GM21390 (cell line): ENCODE measurements at regions not wholly inside any gene's neighbourhood (a gene's known extent, or its start where the extent isn't known, plus 50 kb on each side); places are given as distances from the start of the nearest gene placed in this dataset.

Experiments used
- ATAC-seq: cut with Tn5 transposase; IDR thresholded peaks from one replicate; pipeline ENCODE4 v1.9.1; 2021; ENCODE audit not compliant: unreplicated experiment

- no peak for ATAC-seq
Observed at GRCh38 chr9:126151031-126151685, 175.5 kb upstream of the MVB12B start.

GRCh38 chr9:126151686-126152134 is 174.9 kb upstream of the MVB12B start:
- no peak for ATAC-seq

- no peak for ATAC-seq
Observed at GRCh38 chr9:126152622-126153362, 173.8 kb upstream of the MVB12B start.

GRCh38 chr9:126153382-126153781 is 173.2 kb upstream of the MVB12B start:
- no peak for ATAC-seq

- ATAC-seq = no peak
Observed at GRCh38 chr9:126154182-126154827, 172.3 kb upstream of the MVB12B start.

GRCh38 chr9:126154869-126155268 is 171.8 kb upstream of the MVB12B start:
- no peak for ATAC-seq

GRCh38 chr9:126155756-126156664 is 170.6 kb upstream of the MVB12B start:
- no peak for ATAC-seq

- ATAC-seq = no peak
Observed at GRCh38 chr9:126156898-126157297, 169.7 kb upstream of the MVB12B start.

- ATAC-seq = no peak
Observed at GRCh38 chr9:126157423-126157822, 169.2 kb upstream of the MVB12B start.

GRCh38 chr9:126157826-126158587 is 168.6 kb upstream of the MVB12B start:
- no peak for ATAC-seq

GRCh38 chr9:126158588-126159429 is 167.8 kb upstream of the MVB12B start:
- no peak for ATAC-seq

GRCh38 chr9:126159430-126160060 is 167.1 kb upstream of the MVB12B start:
- ATAC-seq = no peak

- no peak for ATAC-seq
Observed at GRCh38 chr9:126160067-126160853, 166.4 kb upstream of the MVB12B start.

GRCh38 chr9:126160854-126161329 is 165.7 kb upstream of the MVB12B start:
- no peak for ATAC-seq

- ATAC-seq = no peak
Observed at GRCh38 chr9:126162611-126163381, 163.8 kb upstream of the MVB12B start.

GRCh38 chr9:126164796-126165525 is 161.7 kb upstream of the MVB12B start:
- no peak for ATAC-seq

GRCh38 chr9:126165755-126166154 is 160.9 kb upstream of the MVB12B start:
- no peak for ATAC-seq
